ENCODE measurements at regions not wholly inside any gene's neighbourhood (a gene's known extent, or its start where the extent isn't known, plus 50 kb on each side); places are given as distances from the start of the nearest gene placed in this dataset.

DNA sequence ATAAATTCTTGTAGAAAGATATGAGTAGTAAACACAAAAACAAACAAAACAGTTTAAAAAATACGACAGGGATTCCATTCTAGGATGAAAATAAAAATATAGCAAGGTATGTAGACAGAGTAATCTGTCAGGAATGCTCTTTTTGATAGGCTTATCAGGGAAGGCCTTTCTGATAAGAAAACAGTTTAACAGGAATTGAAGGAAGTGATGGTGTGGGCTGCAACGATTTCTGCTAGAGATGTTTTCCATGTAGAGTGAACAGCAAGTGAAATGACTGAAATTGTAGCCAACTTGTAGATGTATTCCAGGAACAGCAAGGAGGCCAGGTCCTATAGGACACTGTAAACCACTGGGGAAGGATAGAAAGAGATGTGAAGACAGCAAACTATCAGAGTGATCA lies 689.7 kb upstream of the GJE1 start:
- H3K9me3 ChIP-seq (replicated peaks in 1 of 3), result no peaks in the 10 kb centered on the region
- H3K27me3 ChIP-seq, result no peaks in the 10 kb centered on the region
- H3K36me3 ChIP-seq (replicated peaks in 1 of 2), result no peaks in the 10 kb centered on the region
- 48 to 59% (median 54%) methylated on average over 2 of the region's 2 CpGs for WGBS, 4 donors
- H3K4me3 ChIP-seq, result no peak overlapping the region
- no peaks in the 10 kb centered on the region for H3K4me1 ChIP-seq (replicated peaks in 1 of 2)
- TF ChIP-seq POLR2A (IDR thresholded peaks at IDR 0.05), result no peak
- TF ChIP-seq, protein P1, sequence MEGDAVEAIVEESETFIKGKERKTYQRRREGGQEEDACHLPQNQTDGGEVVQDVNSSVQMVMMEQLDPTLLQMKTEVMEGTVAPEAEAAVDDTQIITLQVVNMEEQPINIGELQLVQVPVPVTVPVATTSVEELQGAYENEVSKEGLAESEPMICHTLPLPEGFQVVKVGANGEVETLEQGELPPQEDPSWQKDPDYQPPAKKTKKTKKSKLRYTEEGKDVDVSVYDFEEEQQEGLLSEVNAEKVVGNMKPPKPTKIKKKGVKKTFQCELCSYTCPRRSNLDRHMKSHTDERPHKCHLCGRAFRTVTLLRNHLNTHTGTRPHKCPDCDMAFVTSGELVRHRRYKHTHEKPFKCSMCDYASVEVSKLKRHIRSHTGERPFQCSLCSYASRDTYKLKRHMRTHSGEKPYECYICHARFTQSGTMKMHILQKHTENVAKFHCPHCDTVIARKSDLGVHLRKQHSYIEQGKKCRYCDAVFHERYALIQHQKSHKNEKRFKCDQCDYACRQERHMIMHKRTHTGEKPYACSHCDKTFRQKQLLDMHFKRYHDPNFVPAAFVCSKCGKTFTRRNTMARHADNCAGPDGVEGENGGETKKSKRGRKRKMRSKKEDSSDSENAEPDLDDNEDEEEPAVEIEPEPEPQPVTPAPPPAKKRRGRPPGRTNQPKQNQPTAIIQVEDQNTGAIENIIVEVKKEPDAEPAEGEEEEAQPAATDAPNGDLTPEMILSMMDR (IDR thresholded peaks at IDR 0.05), result no peak
- intact Hi-C loops (cut with DNase I), result no loop called here
- H3K27ac ChIP-seq, result no peak overlapping the region
- no peak for DNase-seq

DNA sequence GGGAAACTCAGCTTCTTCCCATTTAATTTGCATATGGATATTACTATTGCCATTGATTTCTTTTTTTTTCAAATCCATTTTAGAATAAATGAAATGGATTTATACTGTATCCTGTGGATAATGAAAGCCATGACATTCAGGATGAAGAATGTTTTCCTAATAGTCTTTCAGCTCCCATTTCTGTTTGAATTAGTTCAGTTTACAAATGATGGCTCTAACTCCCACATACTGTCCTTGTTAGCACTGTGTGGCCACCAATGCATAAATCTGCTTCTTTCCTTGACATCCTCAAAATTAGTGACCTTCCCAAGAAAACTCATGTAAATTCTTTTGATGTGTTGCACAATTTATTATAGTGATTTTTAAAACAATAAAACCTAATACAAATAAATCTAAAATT lies 693.2 kb upstream of the GJE1 start:
- no peaks in the 10 kb centered on the region for H3K9me3 ChIP-seq (replicated peaks in 1 of 3)
- no peaks in the 10 kb centered on the region for H3K4me1 ChIP-seq (replicated peaks in 1 of 2)
- DNase-seq, result no peak
- no peaks in the 10 kb centered on the region for H3K27me3 ChIP-seq
- no peak overlapping the region for H3K4me3 ChIP-seq
- H3K27ac ChIP-seq, result no peak overlapping the region
- TF ChIP-seq, protein P1 (IDR thresholded peaks at IDR 0.05), result no peak
- TF ChIP-seq POLR2A (IDR thresholded peaks at IDR 0.05), result no peak
- intact Hi-C loops (cut with DNase I), result no loop called here
- H3K36me3 ChIP-seq (replicated peaks in 1 of 2), result no peaks in the 10 kb centered on the region

DNA sequence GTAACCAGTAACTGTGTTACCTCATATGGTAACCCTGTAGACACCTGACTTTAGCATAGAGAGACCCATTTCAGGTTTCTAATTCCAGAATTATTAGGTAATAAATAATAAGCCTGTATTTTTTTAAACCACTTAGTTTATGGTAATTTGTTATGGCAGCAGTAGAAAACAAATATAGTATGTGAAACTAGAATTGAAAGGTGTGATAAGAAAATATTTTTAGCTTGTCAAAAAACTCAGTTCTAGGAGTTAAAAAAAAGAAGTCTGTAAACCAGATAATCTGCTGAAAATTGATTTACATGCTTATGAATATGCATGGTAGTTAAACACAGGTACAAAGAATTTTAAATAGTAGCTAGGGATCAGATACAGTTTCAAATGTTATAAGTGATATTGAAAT lies 695.0 kb upstream of the GJE1 start:
- TF ChIP-seq, protein P1 (IDR thresholded peaks at IDR 0.05), result no peak
- TF ChIP-seq POLR2A (IDR thresholded peaks at IDR 0.05), result no peak
- Histone ChIP-seq H3K36me3 (replicated peaks in 1 of 2) (no peaks in the 10 kb centered on the region), H3K27me3 (no peaks in the 10 kb centered on the region), H3K9me3 (replicated peaks in 1 of 3) (no peaks in the 10 kb centered on the region), H3K4me1 (replicated peaks in 1 of 2) (no peaks in the 10 kb centered on the region), H3K4me3 (no peak overlapping the region), H3K27ac (no peak overlapping the region)
- no peak for DNase-seq
- intact Hi-C loops (cut with DNase I), result no loop called here

DNA sequence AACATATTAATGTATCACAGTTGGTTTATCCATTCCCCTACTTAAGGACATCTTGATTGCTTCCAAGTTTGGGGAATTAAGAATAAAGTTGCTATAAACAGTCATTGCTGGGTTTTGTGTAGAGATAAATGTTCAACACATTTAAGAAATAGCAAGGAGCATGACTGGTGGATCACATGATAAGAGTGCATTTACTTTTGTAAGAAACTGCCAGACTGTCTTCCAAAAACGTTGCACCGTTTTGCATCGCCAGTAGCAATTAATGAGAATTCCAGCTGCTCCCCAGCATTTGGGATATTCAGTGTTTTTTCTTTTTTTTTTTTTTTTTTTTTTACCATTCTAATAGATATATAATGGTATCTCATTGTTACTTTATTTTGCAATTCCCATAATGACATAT lies 695.7 kb upstream of the GJE1 start:
- no peaks in the 10 kb centered on the region for H3K27me3 ChIP-seq
- H3K4me1 ChIP-seq (replicated peaks in 1 of 2), result no peaks in the 10 kb centered on the region
- no peak for DNase-seq
- TF ChIP-seq, protein P1 (IDR thresholded peaks at IDR 0.05), result no peak
- no peak for TF ChIP-seq POLR2A (IDR thresholded peaks at IDR 0.05)
- intact Hi-C loops (cut with DNase I), result no loop called here
- WGBS, 4 donors, result 81 to 92% (median 86%) methylated on average over 3 of the region's 3 CpGs
- no peak overlapping the region for H3K27ac ChIP-seq
- no peaks in the 10 kb centered on the region for H3K36me3 ChIP-seq (replicated peaks in 1 of 2)
- H3K4me3 ChIP-seq, result no peak overlapping the region
- no peaks in the 10 kb centered on the region for H3K9me3 ChIP-seq (replicated peaks in 1 of 3)
